ENCODE measurements at regions not wholly inside any gene's neighbourhood (a gene's known extent, or its start where the extent isn't known, plus 50 kb on each side); places are given as distances from the start of the nearest gene placed in this dataset.
"Not testable (repeated sequence)": the region's sequence is repeated elsewhere in the genome, so short reads cannot be mapped to it uniquely, and the experiment has no call there.

GRCh38 chr12:124674937-124675336 lies 107.5 kb upstream of the NCOR2 start:
- DNase-seq (ENCODE audit: low read depth) = no peak

DNA sequence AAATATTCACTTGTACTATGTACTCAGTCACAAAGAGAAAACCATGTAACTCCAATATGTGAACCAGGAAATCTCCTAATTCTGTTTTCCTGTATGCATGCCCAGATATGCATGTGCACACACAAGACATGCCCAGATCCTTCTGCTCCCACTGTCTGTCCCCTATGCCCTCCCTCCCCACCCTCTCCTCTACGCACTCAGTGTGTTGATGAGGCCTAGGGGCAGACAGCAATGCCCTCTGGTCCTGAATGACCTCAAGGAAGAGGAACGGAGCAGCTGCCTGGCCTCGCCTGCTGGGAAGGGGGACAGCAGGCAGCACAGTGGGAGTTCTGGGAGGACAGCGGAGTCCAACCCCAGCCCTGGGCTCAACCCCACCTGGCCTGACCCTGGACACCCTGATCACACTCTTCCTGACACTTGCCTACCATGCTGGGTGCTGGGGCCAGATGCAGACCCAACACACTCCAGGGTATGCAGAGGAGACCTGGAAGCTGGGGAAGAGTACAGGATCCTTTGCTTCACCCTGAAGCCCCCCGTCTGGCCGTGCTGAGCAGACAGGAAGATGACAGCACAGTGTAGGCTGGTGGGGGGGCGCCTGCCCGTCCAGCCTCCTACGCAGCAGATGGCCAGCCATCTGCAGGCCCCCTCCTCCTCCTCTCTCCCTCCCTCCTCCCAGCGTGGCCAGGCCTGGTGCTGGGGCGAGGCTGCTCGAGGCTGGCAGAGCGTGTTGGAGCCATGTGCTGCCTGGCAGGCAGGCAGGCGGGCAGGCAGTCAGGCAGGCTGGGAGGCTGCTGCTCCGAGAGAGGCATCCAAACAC lies 106.6 kb upstream of the NCOR2 start:
- DNase-seq (ENCODE audit: low read depth) = no peak

DNA sequence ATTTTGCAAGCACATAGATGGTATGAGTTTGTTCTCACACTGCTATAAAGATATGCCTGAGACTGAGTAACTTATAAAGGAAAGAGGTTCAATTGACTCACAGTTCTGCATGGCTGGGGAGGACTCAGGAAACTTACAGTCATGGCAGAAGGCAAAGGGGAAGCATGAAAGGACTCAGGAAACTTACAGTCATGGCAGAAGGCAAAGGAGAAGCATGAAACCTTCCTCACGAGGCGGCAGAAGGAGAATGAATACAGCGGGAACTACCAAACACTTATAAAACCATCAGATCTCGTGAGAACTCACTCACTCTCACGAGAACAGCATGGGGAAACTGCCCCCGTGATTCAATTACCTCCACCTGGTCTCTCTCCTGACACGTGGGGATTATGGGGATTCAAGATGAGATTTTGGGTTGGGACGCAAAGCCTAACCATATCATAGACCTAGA lies 101.9 kb upstream of the NCOR2 start:
- DNase-seq (ENCODE audit: low read depth) = not testable (repeated sequence)

DNA sequence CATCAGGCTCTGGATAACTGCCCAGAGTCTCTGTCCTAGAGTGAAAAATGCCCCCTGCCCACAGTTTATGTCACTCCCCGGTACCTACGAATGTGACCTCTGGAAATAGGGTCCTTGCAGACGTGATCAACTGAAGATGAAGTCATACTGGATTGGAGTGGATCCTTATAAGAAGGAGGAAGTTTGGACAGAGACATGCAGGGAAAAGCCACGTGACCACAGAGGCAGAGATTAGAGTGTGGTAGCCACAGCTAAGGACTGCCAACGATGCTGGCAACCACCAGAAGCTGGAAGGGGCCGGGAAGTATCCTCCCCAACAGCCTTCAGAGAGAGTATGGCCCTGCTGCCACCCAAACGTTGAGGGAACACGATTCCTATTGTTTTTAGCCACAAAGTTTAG lies 101.2 kb upstream of the NCOR2 start:
- no peak for DNase-seq (ENCODE audit: low read depth)

- DNase-seq (ENCODE audit: low read depth) = no peak
Observed at GRCh38 chr12:124667506-124668326, 100.3 kb upstream of the NCOR2 start.

- no peak for DNase-seq (ENCODE audit: low read depth)
Observed at GRCh38 chr12:124666722-124667259, 99.4 kb upstream of the NCOR2 start.

DNA sequence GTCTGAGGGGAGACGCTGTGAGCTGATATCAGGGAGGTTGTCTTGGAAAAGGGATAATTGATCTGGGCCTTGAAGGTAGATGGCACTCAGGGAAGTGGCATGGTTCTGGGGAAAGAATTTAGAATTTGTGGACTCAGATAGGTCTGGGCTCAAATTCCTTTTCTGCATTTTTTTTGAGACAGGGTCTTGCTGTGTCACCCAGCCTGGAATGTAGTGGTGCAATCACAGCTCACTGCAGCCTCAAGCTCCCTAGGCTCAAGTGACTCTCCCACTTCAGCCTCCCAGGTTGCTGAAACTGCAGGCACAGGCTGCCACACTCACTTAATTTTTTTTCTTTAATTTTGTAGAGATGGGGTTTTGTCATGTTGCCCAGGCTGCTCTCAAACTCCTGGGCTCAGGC lies 98.1 kb upstream of the NCOR2 start:
- peak; percentile 43 for DNase-seq (ENCODE audit: low read depth)

DNA sequence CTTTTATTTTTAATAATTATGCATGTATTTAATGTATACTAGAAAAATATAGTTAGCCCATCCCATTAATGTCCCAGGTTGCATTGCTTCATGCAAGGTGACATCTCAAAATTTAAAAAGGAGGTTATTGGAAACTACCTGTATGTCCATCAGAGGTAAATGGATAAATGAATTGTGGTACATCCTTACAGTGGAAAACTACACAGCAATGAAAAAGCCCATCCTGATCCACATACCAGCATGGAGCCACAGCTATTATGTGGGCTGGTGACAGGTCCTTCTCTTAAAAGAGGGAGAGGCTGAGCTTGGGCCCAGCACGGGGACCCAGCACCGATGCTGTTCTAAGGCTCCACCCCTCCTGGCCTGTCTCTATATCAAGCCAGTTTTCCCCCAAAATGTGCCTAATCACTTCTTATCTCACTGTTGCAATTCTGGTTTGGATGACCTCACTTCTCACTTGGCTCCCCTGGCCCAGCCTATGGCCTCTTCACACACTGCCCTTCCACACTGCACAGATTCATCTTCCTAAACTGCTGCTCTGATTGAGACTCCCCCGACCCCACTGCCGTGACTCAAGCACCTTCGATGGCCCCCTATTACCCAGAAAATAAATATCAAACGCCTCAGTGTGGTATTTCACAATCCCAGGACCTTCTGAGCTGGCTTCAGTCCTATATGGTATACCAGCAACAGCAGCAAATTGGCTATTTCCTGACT lies 97.1 kb upstream of the NCOR2 start:
- no peak for DNase-seq (ENCODE audit: low read depth)

DNA sequence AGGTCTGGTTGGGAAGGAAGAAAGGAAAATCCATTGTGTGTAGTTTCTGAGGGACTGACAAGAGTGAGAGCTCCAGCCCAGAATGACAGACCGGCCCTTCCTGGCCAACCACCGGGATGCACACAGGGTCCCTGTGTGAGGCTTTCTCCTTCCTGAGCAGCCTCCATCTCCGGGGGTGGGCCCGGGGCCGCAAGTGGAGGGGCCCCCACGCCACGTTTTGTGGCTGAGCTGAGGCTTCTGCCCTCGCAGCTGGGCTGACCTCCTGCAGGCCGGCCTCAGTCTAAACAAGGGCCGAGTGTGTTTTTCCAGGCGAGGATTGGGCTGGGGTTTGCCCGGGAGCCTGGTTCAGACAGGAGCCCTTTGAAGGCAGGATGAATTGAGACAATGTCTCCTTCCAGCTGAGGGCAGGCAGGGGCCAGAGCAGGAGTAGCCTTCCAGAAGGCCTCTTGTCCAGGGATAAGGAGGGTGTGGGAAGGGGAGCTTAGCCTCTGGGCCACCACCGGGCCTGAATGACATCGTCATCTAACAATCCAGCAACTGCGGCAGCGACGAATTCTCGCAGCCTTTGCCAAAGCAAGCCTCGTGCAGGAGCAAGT lies 96.5 kb upstream of the NCOR2 start:
- DNase-seq (ENCODE audit: low read depth) = no peak

- DNase-seq (ENCODE audit: low read depth) = no peak
Observed at GRCh38 chr12:124663206-124663605, 95.8 kb upstream of the NCOR2 start.

- no peak for DNase-seq (ENCODE audit: low read depth)
Observed at GRCh38 chr12:124661341-124661740, 93.9 kb upstream of the NCOR2 start.

GRCh38 chr12:124660851-124661250 lies 93.4 kb upstream of the NCOR2 start:
- no peak for DNase-seq (ENCODE audit: low read depth)

GRCh38 chr12:124658806-124659402 lies 91.5 kb upstream of the NCOR2 start:
- DNase-seq (ENCODE audit: low read depth) = no peak

DNA sequence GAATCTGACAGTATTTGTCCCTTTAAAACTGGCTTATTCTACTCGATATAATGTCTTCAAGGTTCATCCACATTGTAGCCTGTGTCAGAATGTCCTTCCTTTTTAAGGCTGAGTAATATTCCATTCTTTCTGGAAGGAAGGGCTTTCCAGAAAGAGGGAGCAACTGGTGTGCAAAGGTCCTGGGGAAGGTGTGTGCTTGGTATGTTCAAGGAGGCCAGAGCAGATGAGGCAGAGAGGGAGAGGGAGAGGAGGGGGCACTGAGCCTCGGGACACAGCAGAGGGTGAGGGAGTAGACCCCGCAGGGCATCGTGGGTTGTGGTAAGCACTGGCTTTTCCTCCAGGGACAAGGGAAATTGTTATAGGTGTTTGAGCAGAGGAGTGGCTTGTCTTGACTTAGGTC lies 90.9 kb upstream of the NCOR2 start:
- DNase-seq (ENCODE audit: low read depth) = no peak

DNA sequence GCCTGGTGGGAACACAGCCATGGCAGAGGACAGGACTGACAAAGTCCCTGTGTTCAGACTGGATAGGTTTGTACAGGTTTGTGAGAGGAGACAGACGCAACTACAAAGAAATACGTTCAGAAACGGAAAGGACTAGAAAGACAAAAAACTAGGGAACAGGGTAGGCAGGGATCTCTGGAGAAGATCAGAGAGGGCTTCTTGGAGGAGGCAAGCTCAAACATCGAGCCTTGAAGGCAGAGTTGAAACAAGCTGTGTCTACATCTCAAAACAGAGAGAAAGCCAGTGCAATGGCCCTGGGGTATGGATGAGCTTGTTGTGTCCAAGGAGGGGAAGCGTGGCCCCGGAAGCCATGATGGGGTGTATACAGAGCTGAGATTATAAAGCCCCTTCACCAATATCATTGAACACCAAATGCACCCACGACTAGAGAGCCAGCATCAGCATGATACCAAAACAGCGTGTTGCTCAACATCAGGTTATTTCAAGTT lies 89.6 kb upstream of the NCOR2 start:
- no peak for DNase-seq (ENCODE audit: low read depth)

DNA sequence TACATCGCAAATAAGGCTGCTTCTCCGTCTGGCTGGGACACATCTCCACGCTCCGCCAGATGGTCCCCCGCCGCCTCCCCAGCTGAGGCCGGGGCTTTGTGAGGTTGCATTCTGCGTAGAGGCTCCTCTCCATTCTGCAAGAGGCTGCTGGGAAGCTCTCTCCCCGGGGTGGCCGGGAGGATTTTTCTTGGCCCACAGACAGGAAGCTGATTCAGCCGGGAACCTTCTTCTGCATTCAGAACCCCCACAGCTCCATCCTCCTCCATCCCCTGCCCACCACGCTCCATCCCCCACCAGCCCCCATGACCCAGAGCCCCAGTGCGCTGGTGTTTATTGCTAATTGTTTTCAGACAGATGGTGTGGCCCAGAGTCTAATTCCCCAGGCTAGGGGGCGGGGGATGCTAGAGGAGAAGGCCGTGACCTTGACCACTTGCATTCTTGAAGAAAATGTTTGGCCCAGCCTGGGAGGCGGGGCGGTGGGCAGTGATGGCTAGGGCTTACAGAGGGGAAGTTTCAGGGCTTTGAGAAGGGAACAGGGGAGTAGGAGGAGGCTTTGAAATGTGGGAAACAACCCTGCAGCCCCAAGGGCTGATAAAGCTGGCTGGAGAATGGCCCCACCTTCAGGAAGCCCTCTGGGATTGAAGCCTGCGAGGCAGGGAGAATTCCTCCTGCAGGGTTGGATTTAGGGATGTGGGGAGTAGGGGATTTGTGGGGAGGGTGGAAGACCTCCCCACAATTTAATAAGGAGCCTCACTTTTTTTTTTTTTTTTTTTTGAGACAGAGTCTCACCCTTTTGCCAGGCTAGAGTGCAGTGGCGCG lies 88.5 kb upstream of the NCOR2 start:
- DNase-seq (ENCODE audit: low read depth) = peak; percentile 88

- peak; percentile 60 for DNase-seq (ENCODE audit: low read depth)
Observed at GRCh38 chr12:124655048-124655697, 87.8 kb upstream of the NCOR2 start.

DNA sequence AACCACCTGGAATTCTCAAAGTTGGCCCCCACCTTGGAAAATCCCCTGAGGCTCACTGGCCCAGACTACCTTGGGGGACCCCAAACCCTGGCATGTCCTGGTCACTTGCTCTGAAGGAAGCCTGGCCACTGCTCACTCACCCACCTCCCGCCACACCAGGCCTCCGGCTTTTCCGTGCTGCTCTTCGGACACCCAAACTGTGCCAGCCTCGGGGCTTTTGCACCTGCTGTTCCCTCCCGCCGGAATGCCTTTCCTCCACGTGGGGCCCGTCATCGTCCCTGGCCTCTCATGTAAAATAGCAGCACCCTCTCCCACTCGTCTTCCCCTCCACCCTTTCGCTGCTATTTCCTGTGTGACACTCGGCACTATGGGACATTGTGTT lies 87.2 kb upstream of the NCOR2 start:
- DNase-seq (ENCODE audit: low read depth) = no peak

DNA sequence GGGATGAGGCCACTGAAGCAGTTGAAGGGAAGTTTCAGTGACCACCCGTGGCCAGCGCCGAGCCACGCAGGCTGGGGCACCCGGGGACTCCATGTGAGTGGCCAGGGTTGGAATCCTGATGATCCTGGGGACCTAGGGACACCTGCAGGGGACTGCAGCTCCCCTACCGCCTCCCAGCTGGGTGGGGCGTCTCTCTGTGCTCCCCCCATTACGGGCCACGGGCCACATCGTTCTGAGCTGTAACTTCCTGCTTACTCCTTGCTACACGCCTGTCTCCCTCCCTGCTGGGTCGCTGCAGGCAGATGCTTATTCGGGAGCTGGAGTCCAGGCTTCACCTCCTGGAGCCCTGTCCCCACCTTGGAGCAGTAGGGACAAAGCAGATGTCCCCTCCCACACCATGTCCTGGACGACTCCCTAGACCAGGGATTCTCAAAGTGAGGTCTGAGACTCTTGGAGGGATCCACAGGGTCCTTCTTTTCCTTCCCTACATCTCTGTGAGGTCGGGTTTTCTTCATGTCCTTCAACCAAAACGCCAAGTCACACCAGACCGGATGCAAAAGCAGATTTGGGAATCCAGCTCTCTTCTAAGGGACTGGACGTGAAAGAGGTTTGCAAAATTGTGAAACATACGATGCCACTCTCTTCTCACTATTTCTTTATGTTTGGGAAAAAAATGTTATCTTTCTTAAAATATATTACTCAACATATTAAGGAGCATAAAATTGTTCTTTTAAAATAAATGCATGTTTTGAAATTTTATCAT lies 85.9 kb upstream of the NCOR2 start:
- no peak for DNase-seq (ENCODE audit: low read depth)

All from M059J (cell line).